ENCODE measurements at regions not wholly inside any gene's neighbourhood (a gene's known extent, or its start where the extent isn't known, plus 50 kb on each side); places are given as distances from the start of the nearest gene placed in this dataset.

DNA sequence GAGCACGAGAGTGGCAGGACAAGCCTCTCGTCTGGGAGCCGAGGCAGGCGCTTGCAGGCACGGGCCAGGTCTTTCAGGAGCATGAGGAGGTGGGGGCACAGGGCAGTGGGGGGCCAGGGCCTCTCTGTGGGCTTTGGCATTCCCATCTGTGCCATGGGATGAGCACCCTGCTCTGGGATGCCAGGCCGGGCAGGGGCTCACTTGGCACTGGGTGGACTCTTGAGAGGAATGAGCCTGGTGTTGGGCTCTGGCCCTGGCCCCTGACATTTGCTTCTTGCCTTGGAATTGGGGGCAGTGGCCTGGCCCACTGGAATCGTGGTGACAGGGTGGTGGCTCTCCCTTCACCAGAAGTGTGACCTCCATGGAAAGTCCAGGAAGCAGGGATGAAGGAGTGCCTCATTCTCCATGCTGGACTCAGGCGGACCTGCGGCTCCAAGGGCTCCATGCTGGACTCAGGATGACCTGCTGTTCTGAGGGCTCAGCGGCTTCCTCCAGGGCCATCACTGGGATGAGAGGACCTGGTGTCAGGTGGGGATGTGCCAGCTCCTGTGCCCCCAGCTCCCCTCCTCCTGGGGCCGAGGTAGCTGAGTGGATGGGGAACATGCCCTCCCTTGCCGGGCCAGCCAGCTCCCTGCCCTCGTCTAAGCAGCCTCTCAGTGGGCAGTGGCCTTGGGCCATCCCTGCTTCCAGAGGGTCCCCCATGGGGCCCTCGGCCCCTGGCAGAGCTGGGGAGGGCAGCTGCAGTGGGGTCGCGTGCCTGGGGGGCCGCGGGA, 220.3 kb downstream of the KIF26A start:
- Mint-ChIP-seq H3K27me3 (peaks cover 0 to 3% of the 10 kb centered on the region in 2 donors), H3K9me3 (no peaks in the 10 kb centered on the region), H3K36me3 (no peaks in the 10 kb centered on the region), H3K27ac (no peak overlapping the region), H3K4me1 (peaks cover 0 to 2% (median 2%) of the 10 kb centered on the region in 3 donors), H3K4me3 (no peak overlapping the region)
- Histone ChIP-seq H3K9me3 (no peaks in the 10 kb centered on the region), H3K4me1 (ENCODE audit: control insufficient read depth in 1 of 2, extremely low read depth in 1 of 2, insufficient read depth in 2 of 2, low read length in 2 of 2) (peaks cover 0 to 5% of the 10 kb centered on the region in 2 experiments), H3K36me3 (ENCODE audit: control insufficient read depth in 2 of 2, extremely low read depth in 1 of 2, insufficient read depth in 1 of 2, low read length in 1 of 2) (no peaks in the 10 kb centered on the region), H3K4me3 (ENCODE audit: control insufficient read depth in 1 of 2, extremely low read depth in 1 of 2, low read length in 1 of 2) (no peak overlapping the region), H3K27ac (ENCODE audit: low read length) (no peak overlapping the region), H3K27me3 (replicated peaks in 1 of 2; ENCODE audit: control insufficient read depth in 2 of 2, extremely low read depth in 1 of 2, insufficient read depth in 2 of 2, low read length in 1 of 2) (peaks cover 0 to 38% of the 10 kb centered on the region in 2 experiments)
- ChIA-PET POLR2A (no interaction called here), CTCF (no interaction called here)
- ATAC-seq (replicated peaks in 1 of 4) (no peak), DNase-seq (peak in 1 of 35 experiments; percentile 23)
- 75% methylated on average over 16 of the region's 18 CpGs for WGBS (ENCODE audit: insufficient coverage)

DNA sequence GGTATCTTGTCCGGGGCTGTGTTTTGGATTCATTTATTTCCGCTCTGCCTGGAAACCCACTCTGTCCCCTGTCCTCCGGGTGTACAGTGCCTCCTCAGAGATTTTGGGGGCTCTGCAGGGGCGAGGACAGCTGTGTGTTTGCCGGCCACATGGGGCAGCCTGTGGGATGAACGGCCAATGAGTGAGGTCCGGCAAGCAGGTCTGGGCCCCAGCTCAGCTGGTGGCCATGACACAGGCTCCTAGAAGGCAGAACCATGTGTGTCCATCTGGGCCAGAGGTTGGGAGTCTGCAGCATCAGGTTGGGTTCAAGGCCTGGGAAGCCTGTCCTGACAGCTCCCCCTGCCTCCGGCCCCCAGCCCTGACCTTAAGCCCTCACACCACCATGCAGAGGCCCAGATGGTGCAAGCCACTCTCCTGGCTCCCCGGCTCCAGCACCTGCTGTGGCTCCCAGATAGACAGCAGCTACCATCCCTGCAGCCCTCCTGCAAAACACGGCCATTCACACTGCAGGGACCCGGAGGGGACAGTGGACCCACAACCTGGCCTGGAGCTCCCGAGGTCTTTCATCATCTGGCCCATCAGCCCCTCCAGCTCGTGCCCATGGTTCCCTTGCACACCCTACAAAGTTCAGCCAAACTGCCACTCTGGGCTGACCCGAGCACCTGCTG, 220.1 kb upstream of the C14orf180 start:
- CTCF ChIA-PET, result no interaction called here

DNA sequence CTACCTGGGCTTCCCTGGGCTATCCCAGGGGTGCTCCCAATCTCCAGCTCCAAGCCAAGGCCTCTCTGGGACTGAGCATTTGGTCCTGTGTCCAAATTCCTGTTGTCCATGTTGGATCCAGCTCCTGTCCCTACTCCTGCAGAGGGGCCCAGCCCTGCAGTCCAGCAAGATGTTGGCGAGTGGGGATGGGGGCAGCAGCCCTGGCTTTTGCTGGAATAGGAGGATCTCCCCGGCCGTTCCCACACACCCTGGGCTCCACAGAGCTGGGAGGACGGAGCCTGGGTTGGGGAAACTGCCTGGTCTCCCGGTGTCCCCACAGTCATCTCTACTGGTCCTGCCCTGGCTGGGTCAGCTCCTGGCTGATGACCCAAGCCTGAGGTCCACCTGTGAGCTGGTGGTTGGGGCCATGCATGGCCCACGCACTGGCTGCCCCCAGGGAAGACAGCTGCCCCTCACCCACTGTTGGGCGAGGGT, 219.6 kb upstream of the C14orf180 start:
- H3K27ac ChIP-seq (ENCODE audit: low read length), result no peak overlapping the region
- Mint-ChIP-seq H3K9me3 (no peaks in the 10 kb centered on the region), H3K27me3 (peaks cover 0 to 5% of the 10 kb centered on the region in 2 donors), H3K36me3 (no peaks in the 10 kb centered on the region), H3K4me1 (no peaks in the 10 kb centered on the region), H3K4me3 (no peak overlapping the region), H3K27ac (no peak overlapping the region)
- WGBS (ENCODE audit: insufficient coverage), result 86% methylated on average over 5 of the region's 7 CpGs
- H3K4me3 ChIP-seq (ENCODE audit: control insufficient read depth in 1 of 2, extremely low read depth in 1 of 2, low read length in 1 of 2), result no peak overlapping the region
- peaks cover 0 to 34% of the 10 kb centered on the region in 2 experiments for H3K27me3 ChIP-seq (replicated peaks in 1 of 2; ENCODE audit: control insufficient read depth in 2 of 2, extremely low read depth in 1 of 2, insufficient read depth in 2 of 2, low read length in 1 of 2)
- no peaks in the 10 kb centered on the region for H3K9me3 ChIP-seq
- POLR2A ChIA-PET, result no interaction called here
- no peaks in the 10 kb centered on the region for H3K36me3 ChIP-seq (ENCODE audit: control insufficient read depth in 2 of 2, extremely low read depth in 1 of 2, insufficient read depth in 1 of 2, low read length in 1 of 2)
- no peaks in the 10 kb centered on the region for H3K4me1 ChIP-seq (ENCODE audit: control insufficient read depth in 1 of 2, extremely low read depth in 1 of 2, insufficient read depth in 2 of 2, low read length in 2 of 2)
- ATAC-seq (replicated peaks in 1 of 4), result no peak
- CTCF ChIA-PET, result no interaction called here
- DNase-seq, result peak in 1 of 35 experiments; percentile 20

More for the DNA sequence above, 220.1 kb upstream of the C14orf180 start:
- H3K27me3 ChIP-seq (replicated peaks in 1 of 2; ENCODE audit: control insufficient read depth in 2 of 2, extremely low read depth in 1 of 2, insufficient read depth in 2 of 2, low read length in 1 of 2), result peaks cover 0 to 37% of the 10 kb centered on the region in 2 experiments
- peaks cover 0 to under 1% of the 10 kb centered on the region in 2 experiments for H3K4me1 ChIP-seq (ENCODE audit: control insufficient read depth in 1 of 2, extremely low read depth in 1 of 2, insufficient read depth in 2 of 2, low read length in 2 of 2)
- POLR2A ChIA-PET, result no interaction called here
- no peaks in the 10 kb centered on the region for H3K36me3 ChIP-seq (ENCODE audit: control insufficient read depth in 2 of 2, extremely low read depth in 1 of 2, insufficient read depth in 1 of 2, low read length in 1 of 2)
- Mint-ChIP-seq H3K36me3 (no peaks in the 10 kb centered on the region), H3K4me1 (peaks cover 0 to under 1% (median under 1%) of the 10 kb centered on the region in 3 donors), H3K9me3 (no peaks in the 10 kb centered on the region), H3K4me3 (no peak overlapping the region), H3K27me3 (peaks cover 0 to 5% of the 10 kb centered on the region in 2 donors), H3K27ac (no peak overlapping the region)
- WGBS (ENCODE audit: insufficient coverage), result 69% methylated on average over 12 of the region's 14 CpGs
- H3K9me3 ChIP-seq, result no peaks in the 10 kb centered on the region
- peak in 1 of 35 experiments; percentile 17 for DNase-seq
- no peak for ATAC-seq (replicated peaks in 1 of 4)
- H3K4me3 ChIP-seq (ENCODE audit: control insufficient read depth in 1 of 2, extremely low read depth in 1 of 2, low read length in 1 of 2), result no peak overlapping the region
- H3K27ac ChIP-seq (ENCODE audit: low read length), result no peak overlapping the region

DNA sequence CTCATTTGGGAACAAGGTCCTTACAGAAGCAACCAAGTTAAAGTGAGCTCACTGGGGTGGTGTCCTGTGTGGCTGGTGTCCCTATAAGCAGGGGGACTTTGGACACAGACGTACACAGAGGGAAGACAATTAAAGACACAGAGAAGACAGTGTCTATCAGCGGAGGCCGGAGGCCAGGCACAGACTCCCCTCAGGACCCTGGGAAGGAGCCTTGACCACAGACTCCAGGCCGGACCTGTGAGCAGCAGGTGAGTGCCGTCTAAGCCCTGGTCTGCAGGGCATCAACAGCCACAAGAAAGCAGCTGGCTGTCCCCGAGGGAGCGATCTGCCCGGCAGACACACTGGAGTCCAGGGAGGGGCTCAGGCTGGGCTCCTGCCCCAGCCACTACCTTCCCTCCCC, 219.1 kb upstream of the C14orf180 start:
- H3K27me3 Mint-ChIP-seq, result peaks cover 0 to 3% of the 10 kb centered on the region in 2 donors
- H3K4me3 ChIP-seq (ENCODE audit: control insufficient read depth in 1 of 2, extremely low read depth in 1 of 2, low read length in 1 of 2), result no peak overlapping the region
- H3K4me1 Mint-ChIP-seq, result no peaks in the 10 kb centered on the region
- peak in 1 of 35 experiments; percentile 20 for DNase-seq
- CTCF ChIA-PET, result no interaction called here
- no peak overlapping the region for H3K27ac Mint-ChIP-seq
- H3K9me3 Mint-ChIP-seq, result no peaks in the 10 kb centered on the region
- H3K4me1 ChIP-seq (ENCODE audit: control insufficient read depth in 1 of 2, extremely low read depth in 1 of 2, insufficient read depth in 2 of 2, low read length in 2 of 2), result no peaks in the 10 kb centered on the region
- POLR2A ChIA-PET, result no interaction called here
- H3K36me3 ChIP-seq (ENCODE audit: control insufficient read depth in 2 of 2, extremely low read depth in 1 of 2, insufficient read depth in 1 of 2, low read length in 1 of 2), result no peaks in the 10 kb centered on the region
- no peak overlapping the region for H3K27ac ChIP-seq (ENCODE audit: low read length)
- no peak overlapping the region for H3K4me3 Mint-ChIP-seq
- no peaks in the 10 kb centered on the region for H3K36me3 Mint-ChIP-seq
- 75% methylated on average over 8 of the region's 8 CpGs for WGBS (ENCODE audit: insufficient coverage)
- H3K27me3 ChIP-seq (replicated peaks in 1 of 2; ENCODE audit: control insufficient read depth in 2 of 2, extremely low read depth in 1 of 2, insufficient read depth in 2 of 2, low read length in 1 of 2), result peaks cover 0 to 30% of the 10 kb centered on the region in 2 experiments
- peak in 1 of 4 experiments; percentile 9 for ATAC-seq (replicated peaks in 1 of 4)
- H3K9me3 ChIP-seq, result no peaks in the 10 kb centered on the region

DNA sequence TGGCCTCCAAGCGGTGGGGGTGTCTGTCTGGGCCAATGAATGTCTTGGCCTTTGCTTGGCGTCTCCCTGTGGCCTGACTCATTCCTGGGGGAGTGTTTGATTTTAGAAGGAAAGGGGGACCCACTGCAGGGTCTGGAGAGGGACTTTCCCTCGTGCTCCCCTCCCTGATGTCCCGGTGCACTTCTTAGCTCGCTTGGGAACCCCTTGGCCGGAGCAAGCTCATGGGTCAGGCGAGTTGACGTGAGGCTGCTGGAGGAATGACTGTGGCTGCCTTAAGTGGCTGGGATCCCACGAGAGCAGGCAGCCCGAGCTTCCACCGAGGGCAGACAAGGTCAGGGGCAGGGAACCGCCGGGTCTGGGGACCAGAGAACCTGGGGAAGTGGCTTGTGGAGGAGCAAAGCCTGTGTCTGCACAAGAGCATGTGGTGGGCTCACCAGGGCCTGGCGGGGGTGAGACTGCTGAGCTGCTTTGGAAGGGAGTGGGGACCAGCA, 218.4 kb upstream of the C14orf180 start:
- Histone ChIP-seq H3K4me3 (ENCODE audit: control insufficient read depth in 1 of 2, extremely low read depth in 1 of 2, low read length in 1 of 2) (no peak overlapping the region), H3K4me1 (ENCODE audit: control insufficient read depth in 1 of 2, extremely low read depth in 1 of 2, insufficient read depth in 2 of 2, low read length in 2 of 2) (no peaks in the 10 kb centered on the region), H3K27ac (ENCODE audit: low read length) (no peak overlapping the region), H3K36me3 (ENCODE audit: control insufficient read depth in 2 of 2, extremely low read depth in 1 of 2, insufficient read depth in 1 of 2, low read length in 1 of 2) (no peaks in the 10 kb centered on the region), H3K27me3 (replicated peaks in 1 of 2; ENCODE audit: control insufficient read depth in 2 of 2, extremely low read depth in 1 of 2, insufficient read depth in 2 of 2, low read length in 1 of 2) (peaks cover 0 to 30% of the 10 kb centered on the region in 2 experiments), H3K9me3 (no peaks in the 10 kb centered on the region)
- DNase-seq, result peak in 1 of 35 experiments; percentile 15
- CTCF ChIA-PET, result no interaction called here
- Mint-ChIP-seq H3K36me3 (no peaks in the 10 kb centered on the region), H3K27me3 (peaks cover 0 to 3% of the 10 kb centered on the region in 2 donors), H3K27ac (no peak overlapping the region), H3K9me3 (no peaks in the 10 kb centered on the region), H3K4me3 (no peak overlapping the region), H3K4me1 (no peaks in the 10 kb centered on the region)
- POLR2A ChIA-PET, result no interaction called here
- ATAC-seq (replicated peaks in 1 of 4), result no peak
- WGBS (ENCODE audit: insufficient coverage), result 67% methylated on average over 13 of the region's 14 CpGs

DNA sequence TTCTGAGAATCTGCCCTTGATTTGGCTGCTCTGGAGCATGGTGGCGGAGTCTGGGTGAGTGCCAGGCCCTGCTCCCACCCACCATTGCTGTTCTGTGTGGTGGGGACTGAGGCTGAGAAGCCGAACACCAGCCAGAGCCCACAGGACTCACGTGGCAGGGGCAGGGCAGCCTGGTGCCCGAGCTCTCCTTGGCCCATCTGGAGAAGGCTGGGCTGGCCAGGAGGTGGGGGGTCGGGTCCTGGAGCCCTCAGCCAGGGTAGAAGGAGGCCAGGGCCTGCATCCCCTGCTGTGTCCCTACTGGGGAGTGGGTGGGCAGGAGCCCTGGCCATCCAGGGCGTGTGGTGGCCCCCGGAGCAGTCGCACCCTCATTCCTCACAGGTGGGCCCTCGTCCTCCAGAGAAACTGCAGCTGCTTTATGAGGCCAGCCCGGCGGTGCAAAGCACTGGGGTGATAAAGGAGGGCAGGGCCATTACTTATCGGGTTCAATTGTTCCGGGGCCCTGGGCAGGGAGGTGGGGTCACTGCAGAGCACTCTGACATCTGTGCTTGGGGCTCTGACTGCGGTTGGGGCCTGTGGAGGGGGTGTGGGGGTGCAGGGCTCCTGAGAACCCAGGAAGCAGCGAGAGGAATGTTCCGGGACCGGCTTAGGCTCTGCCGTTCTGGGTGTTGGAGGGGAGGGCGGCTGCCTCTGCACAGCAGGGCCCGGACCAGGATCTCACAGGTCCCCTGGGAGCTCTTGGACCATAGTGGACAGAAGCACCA, 217.5 kb upstream of the C14orf180 start:
- H3K27me3 ChIP-seq (replicated peaks in 1 of 2; ENCODE audit: control insufficient read depth in 2 of 2, extremely low read depth in 1 of 2, insufficient read depth in 2 of 2, low read length in 1 of 2), result peaks cover 0 to 21% of the 10 kb centered on the region in 2 experiments
- CTCF ChIA-PET, result no interaction called here
- no peaks in the 10 kb centered on the region for H3K4me1 ChIP-seq (ENCODE audit: control insufficient read depth in 1 of 2, extremely low read depth in 1 of 2, insufficient read depth in 2 of 2, low read length in 2 of 2)
- H3K27ac Mint-ChIP-seq, result no peak overlapping the region
- DNase-seq (no peak), ATAC-seq (replicated peaks in 1 of 4) (no peak)
- H3K27me3 Mint-ChIP-seq, result peaks cover 0 to 2% of the 10 kb centered on the region in 2 donors
- H3K4me3 Mint-ChIP-seq, result no peak overlapping the region
- peaks cover 3% of the 10 kb centered on the region for H3K36me3 Mint-ChIP-seq
- POLR2A ChIA-PET, result no interaction called here
- H3K9me3 ChIP-seq, result no peaks in the 10 kb centered on the region
- WGBS (ENCODE audit: insufficient coverage), result 70% methylated on average over 18 of the region's 20 CpGs
- no peak overlapping the region for H3K27ac ChIP-seq (ENCODE audit: low read length)
- H3K4me1 Mint-ChIP-seq, result no peaks in the 10 kb centered on the region
- H3K36me3 ChIP-seq (ENCODE audit: control insufficient read depth in 2 of 2, extremely low read depth in 1 of 2, insufficient read depth in 1 of 2, low read length in 1 of 2), result no peaks in the 10 kb centered on the region
- H3K9me3 Mint-ChIP-seq, result peaks cover 0 to 4% (median 4%) of the 10 kb centered on the region in 3 donors
- no peak overlapping the region for H3K4me3 ChIP-seq (ENCODE audit: control insufficient read depth in 1 of 2, extremely low read depth in 1 of 2, low read length in 1 of 2)
